Kidney epithelial cell (primary cell): ENCODE measurements at regions not wholly inside any gene's neighbourhood (a gene's known extent, or its start where the extent isn't known, plus 50 kb on each side); places are given as distances from the start of the nearest gene placed in this dataset.
"Not testable (repeated sequence)": the region's sequence is repeated elsewhere in the genome, so short reads cannot be mapped to it uniquely, and the experiment has no call there.

Experiments used
- DNase-seq: peaks from one replicate; pipeline ENCODE4 v3.0.0-alpha.2; 2010; ENCODE audit warnings: low read depth
- H3K27me3 ChIP-seq: 2 replicates; pipeline ENCODE4 v1.6.0; 2011; ENCODE audit warnings: low read length; ENCODE audit not compliant: control insufficient read depth, insufficient read depth
- H3K36me3 ChIP-seq: 2 replicates; pipeline ENCODE4 v1.5.1; 2011; ENCODE audit warnings: low read length; ENCODE audit not compliant: control insufficient read depth, insufficient read depth
- H3K4me3 ChIP-seq: 2 replicates; pipeline ENCODE4 v1.5.1; 2011; ENCODE audit warnings: low read depth, mild to moderate bottlenecking, control low read depth, low read length

- H3K36me3 ChIP-seq, H3K4me3 ChIP-seq, H3K27me3 ChIP-seq, DNase-seq: not testable (repeated sequence)
Measured at GRCh38 chr15:84156588-84156840, 79.1 kb upstream of the GOLGA6L4 start.

- H3K36me3 ChIP-seq, DNase-seq, H3K4me3 ChIP-seq, H3K27me3 ChIP-seq: not testable (repeated sequence)
Measured at GRCh38 chr15:84157056-84157632, 78.4 kb upstream of the GOLGA6L4 start.

GRCh38 chr15:84157857-84158256, 77.7 kb upstream of the GOLGA6L4 start:
- H3K27me3 ChIP-seq, H3K36me3 ChIP-seq, DNase-seq, H3K4me3 ChIP-seq: not testable (repeated sequence)

- not testable (repeated sequence) for DNase-seq, H3K4me3 ChIP-seq, H3K27me3 ChIP-seq, H3K36me3 ChIP-seq
Measured at GRCh38 chr15:84159346-84160269, 76.0 kb upstream of the GOLGA6L4 start.

GRCh38 chr15:84164423-84165292, 70.9 kb upstream of the GOLGA6L4 start:
- not testable (repeated sequence) for H3K27me3 ChIP-seq, DNase-seq, H3K36me3 ChIP-seq, H3K4me3 ChIP-seq

- not testable (repeated sequence) for H3K27me3 ChIP-seq
Measured at GRCh38 chr15:84170029-84170428, 65.5 kb upstream of the GOLGA6L4 start.

GRCh38 chr15:84173231-84173610, 62.4 kb upstream of the GOLGA6L4 start:
- not testable (repeated sequence) for H3K36me3 ChIP-seq, H3K27me3 ChIP-seq, DNase-seq
- H3K4me3 ChIP-seq = peak overlapping the region; percentile 40

More at GRCh38 chr15:84170029-84170428, 65.5 kb upstream of the GOLGA6L4 start:
- H3K36me3 ChIP-seq, H3K4me3 ChIP-seq, DNase-seq: not testable (repeated sequence)
